GM23338 (cell line): ENCODE measurements at regions not wholly inside any gene's neighbourhood (a gene's known extent, or its start where the extent isn't known, plus 50 kb on each side); places are given as distances from the start of the nearest gene placed in this dataset.

Experiments used
- CREB1 ChIP-seq: fragments of 250-450 bp; sonication (Bioruptor Pico); IDR thresholded peaks from 2 replicates; pipeline ENCODE4 v1.5.0; 2020; ENCODE audit warnings: low read depth, mild to moderate bottlenecking, moderate library complexity
- EZH2 ChIP-seq: fragments of 200-600 bp; sonication (generic); IDR thresholded peaks from one replicate; pipeline ENCODE4 v1.8.0; 2017; ENCODE audit warnings: antibody characterized with exemption, mild to moderate bottlenecking, low read depth; ENCODE audit not compliant: unreplicated experiment
- EZH2phosphoT487 ChIP-seq: fragments of 200-600 bp; sonication (generic); IDR thresholded peaks from one replicate; pipeline ENCODE4 v1.8.1; 2018; ENCODE audit warnings: antibody characterized with exemption; ENCODE audit not compliant: unreplicated experiment
- JUNB ChIP-seq: IDR thresholded peaks from one replicate; pipeline ENCODE4 v1.6.1; 2016; ENCODE audit warnings: antibody characterized with exemption; ENCODE audit not compliant: unreplicated experiment
- POLR2AphosphoS5 ChIP-seq: IDR thresholded peaks from 2 replicates; pipeline ENCODE4 v1.6.1; 2016; ENCODE audit warnings: antibody characterized with exemption, low read depth
- REST ChIP-seq: IDR thresholded peaks from one replicate; pipeline ENCODE4 v1.6.1; 2018; ENCODE audit warnings: antibody characterized with exemption; ENCODE audit not compliant: unreplicated experiment
- TF ChIP-seq, protein P1 (sequence below), 2 experiments: fragments of 200-600 bp in 1 of 2; sonication (generic) in 1 of 2; conservative IDR thresholded peaks; 2 replicates each; pipeline versions ENCODE4 v1.5.1 to v1.6.1; 2016 to 2017; ENCODE audit warnings: antibody characterized with exemption in 2 of 2, low read depth in 2 of 2, mild to moderate bottlenecking in 2 of 2, moderate library complexity in 1 of 2

DNA sequence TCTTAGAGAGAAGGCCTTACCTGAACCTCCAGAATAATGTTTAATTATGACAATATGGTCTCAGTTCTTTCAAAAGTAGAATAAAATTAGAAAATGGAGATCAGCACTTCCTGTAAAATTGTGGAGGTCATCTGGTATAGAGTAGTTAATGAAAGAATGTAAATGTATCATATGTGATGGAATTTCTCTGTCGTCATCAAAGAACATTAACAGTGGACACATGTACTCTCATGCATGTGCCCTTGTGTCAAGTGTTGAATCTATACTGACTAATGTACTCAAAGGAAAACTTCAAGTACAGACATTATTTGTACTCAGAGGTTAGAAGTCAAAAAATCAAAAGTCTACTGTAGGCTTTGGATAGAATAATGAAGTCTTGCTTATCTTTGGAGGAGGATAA is 129.2 kb upstream of the MYOCD start:
- TF ChIP-seq, protein P1, sequence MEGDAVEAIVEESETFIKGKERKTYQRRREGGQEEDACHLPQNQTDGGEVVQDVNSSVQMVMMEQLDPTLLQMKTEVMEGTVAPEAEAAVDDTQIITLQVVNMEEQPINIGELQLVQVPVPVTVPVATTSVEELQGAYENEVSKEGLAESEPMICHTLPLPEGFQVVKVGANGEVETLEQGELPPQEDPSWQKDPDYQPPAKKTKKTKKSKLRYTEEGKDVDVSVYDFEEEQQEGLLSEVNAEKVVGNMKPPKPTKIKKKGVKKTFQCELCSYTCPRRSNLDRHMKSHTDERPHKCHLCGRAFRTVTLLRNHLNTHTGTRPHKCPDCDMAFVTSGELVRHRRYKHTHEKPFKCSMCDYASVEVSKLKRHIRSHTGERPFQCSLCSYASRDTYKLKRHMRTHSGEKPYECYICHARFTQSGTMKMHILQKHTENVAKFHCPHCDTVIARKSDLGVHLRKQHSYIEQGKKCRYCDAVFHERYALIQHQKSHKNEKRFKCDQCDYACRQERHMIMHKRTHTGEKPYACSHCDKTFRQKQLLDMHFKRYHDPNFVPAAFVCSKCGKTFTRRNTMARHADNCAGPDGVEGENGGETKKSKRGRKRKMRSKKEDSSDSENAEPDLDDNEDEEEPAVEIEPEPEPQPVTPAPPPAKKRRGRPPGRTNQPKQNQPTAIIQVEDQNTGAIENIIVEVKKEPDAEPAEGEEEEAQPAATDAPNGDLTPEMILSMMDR (conservative IDR thresholded peaks at IDR 0.05; ENCODE audit: low read depth in 2 of 2), result no peak
- TF ChIP-seq POLR2AphosphoS5 (no peak), EZH2 (no peak), JUNB (no peak), CREB1 (no peak), EZH2phosphoT487 (no peak), REST (no peak)
